PC-3 (cell line): ENCODE measurements at regions not wholly inside any gene's neighbourhood (a gene's known extent, or its start where the extent isn't known, plus 50 kb on each side); places are given as distances from the start of the nearest gene placed in this dataset.
A peak's percentile ranks its signal among the peaks of the same experiment; 100 is the strongest.

Experiments
- ATAC-seq: fragments of 200-7000 bp; cut with Tn5 transposase; 2 replicates; pipeline ENCODE4 v1.9.1; 2020; ENCODE audit warnings: mild to moderate bottlenecking, moderate library complexity
- BruUV-seq: library from RNA; stranded (reverse); fragments of 400-500 nt; replicated peaks from 2 replicates; lab custom pipeline; 2021; lab: Mats Ljungman, UMichigan
- CTCF ChIA-PET: fragments of 300-600 bp; sonication (Branson Sonifier 250); formaldehyde crosslinking; loops from one replicate; lab custom pipeline; 2022; ENCODE audit warnings: antibody characterized with exemption; lab: Charles Lee
- POLR2A ChIA-PET: fragments of 300-600 bp; sonication (Branson Sonifier 250); formaldehyde crosslinking; loops from one replicate; lab custom pipeline; 2022; ENCODE audit warnings: antibody characterized with exemption; ENCODE audit not compliant: unreplicated experiment; lab: Charles Lee
- DNase-seq: peaks from one replicate; pipeline ENCODE4 v3.0.0-alpha.2; 2015
- H2AFZ ChIP-seq: fragments of 300-600 bp; sonication (generic); 2 replicates; pipeline ENCODE4 v1.6.0; 2016; ENCODE audit warnings: antibody characterized with exemption, low read length
- H3F3A ChIP-seq: fragments of 300-600 bp; sonication (generic); one replicate; pipeline ENCODE4 v1.6.0; 2017; ENCODE audit warnings: antibody characterized with exemption, low read length, control low read depth, mild to moderate bottlenecking; ENCODE audit not compliant: unreplicated experiment
- H3K27ac ChIP-seq: fragments of 300-600 bp; sonication (generic); 2 replicates; pipeline ENCODE4 v1.5.1; 2016; ENCODE audit warnings: mild to moderate bottlenecking, low read length
- H3K27me3 ChIP-seq: fragments of 300-600 bp; sonication (generic); 2 replicates; pipeline ENCODE4 v1.6.1; 2016; ENCODE audit warnings: low read length, mixed read lengths
- H3K36me3 ChIP-seq: fragments of 300-600 bp; sonication (generic); 2 replicates; pipeline ENCODE4 v1.6.1; 2016; ENCODE audit warnings: low read depth, mixed run types, low read length, mixed read lengths
- H3K4me1 ChIP-seq: fragments of 300-600 bp; sonication (generic); 2 replicates; pipeline ENCODE4 v1.5.1; 2016; ENCODE audit warnings: low read length; ENCODE audit not compliant: insufficient read depth
- H3K4me2 ChIP-seq: fragments of 300-600 bp; sonication (generic); 2 replicates; pipeline ENCODE4 v1.6.0; 2016; ENCODE audit warnings: low read length
- H3K4me3 ChIP-seq: fragments of 300-600 bp; sonication (generic); 2 replicates; pipeline ENCODE4 v1.5.1; 2016; ENCODE audit warnings: mild to moderate bottlenecking, low read length, mixed read lengths
- H3K79me2 ChIP-seq: fragments of 300-600 bp; sonication (generic); 2 replicates; pipeline ENCODE4 v1.6.1; 2017; ENCODE audit warnings: low read length, mixed read lengths
- H3K9ac ChIP-seq: fragments of 300-600 bp; sonication (generic); 2 replicates; pipeline ENCODE4 v1.6.0; 2016; ENCODE audit warnings: mild to moderate bottlenecking, low read length
- H3K9me2 ChIP-seq: fragments of 300-600 bp; sonication (generic); replicated peaks from 2 replicates; pipeline ENCODE4 v1.6.1; 2016; ENCODE audit warnings: mixed run types, low read length, mixed read lengths
- H3K9me3 ChIP-seq: fragments of 300-600 bp; sonication (generic); 2 replicates; pipeline ENCODE4 v1.6.1; 2016; ENCODE audit warnings: low read length, mixed read lengths
- H4K20me1 ChIP-seq: fragments of 300-600 bp; sonication (generic); 2 replicates; pipeline ENCODE4 v1.6.1; 2016; ENCODE audit warnings: low read length, mixed read lengths
- CTCF ChIP-seq: fragments of 300-600 bp; sonication (generic); conservative IDR thresholded peaks from 2 replicates; pipeline ENCODE4 v1.5.1; 2017; ENCODE audit warnings: antibody characterized with exemption, low read depth, mild to moderate bottlenecking, low read length
- EZH2 ChIP-seq: fragments of 300-600 bp; sonication (generic); IDR thresholded peaks from one replicate; pipeline ENCODE4 v1.6.1; 2017; ENCODE audit warnings: antibody characterized with exemption, mild to moderate bottlenecking, low read length; ENCODE audit not compliant: unreplicated experiment
- EZH2phosphoT487 ChIP-seq: fragments of 300-600 bp; sonication (generic); IDR thresholded peaks from 2 replicates; pipeline ENCODE4 v1.6.1; 2018; ENCODE audit warnings: mild to moderate bottlenecking, antibody characterized with exemption, low read length, borderline replicate concordance
- intact Hi-C: fragments of 100-400 bp; cut with micrococcal nuclease; formaldehyde crosslinking; loops from 2 replicates; pipeline ENCODE4 v1.9.0; 2023

DNA sequence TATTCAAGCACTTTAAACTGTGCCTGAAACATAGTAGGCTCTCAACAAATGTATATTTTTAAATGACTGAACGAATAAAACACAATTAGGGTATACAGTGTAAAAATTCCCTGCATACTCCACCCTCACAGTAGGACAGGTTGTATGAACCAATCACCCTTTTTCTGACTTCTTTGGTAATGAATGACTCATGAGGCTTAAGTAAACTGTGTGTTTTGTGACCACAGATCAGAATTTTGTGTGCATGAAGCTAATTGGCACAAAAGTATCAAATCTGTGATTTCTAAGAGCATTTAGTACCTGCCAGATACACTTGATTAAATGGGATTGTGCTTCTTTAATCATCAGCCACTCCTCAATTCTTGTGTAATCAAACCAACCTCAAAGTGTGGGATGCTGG is 109.9 kb upstream of the MAP4K3 start:
- Histone ChIP-seq H3K79me2 (no peaks in the 10 kb centered on the region), H3K9ac (no peak overlapping the region), H3K4me2 (peak overlapping the region; percentile 21; the same call in 1 of the 2 replicates), H4K20me1 (no peaks in the 10 kb centered on the region), H3K9me2 (no peaks in the 10 kb centered on the region), H3K36me3 (no peaks in the 10 kb centered on the region), H3F3A (peaks cover 4% of the 10 kb centered on the region), H3K4me3 (no peak overlapping the region), H3K4me1 (peaks cover 30% of the 10 kb centered on the region), H2AFZ (no peak overlapping the region), H3K27me3 (no peaks in the 10 kb centered on the region), H3K9me3 (peaks cover 12% of the 10 kb centered on the region), H3K27ac (peak overlapping the region; percentile 42)
- intact Hi-C loops: loop anchor here (2.0 kb wide), 1 partner anchor 16 kb away; no protein-coding TSS in a partner anchor
- ATAC-seq (peak; percentile 34), DNase-seq (peak; percentile 55)
- ChIA-PET CTCF (interaction anchor here (0.6 kb wide), 1 partner anchor 47 kb away, joined by 3 read pairs; no protein-coding TSS in a partner anchor), POLR2A (no interaction called here)
- no TSS peak for BruUV-seq
- no peak for TF ChIP-seq CTCF
- no peak for TF ChIP-seq EZH2phosphoT487
- TF ChIP-seq EZH2: no peak

GRCh38 chr2:39547811-39548719 is 111.0 kb upstream of the MAP4K3 start:
- ATAC-seq (no peak), DNase-seq (peak; percentile 55)
- Histone ChIP-seq H2AFZ (no peak overlapping the region), H3F3A (peaks cover 4% of the 10 kb centered on the region), H3K27me3 (no peaks in the 10 kb centered on the region), H3K4me1 (peaks cover 30% of the 10 kb centered on the region), H3K9ac (no peak overlapping the region), H4K20me1 (no peaks in the 10 kb centered on the region), H3K4me2 (no peak overlapping the region), H3K36me3 (no peaks in the 10 kb centered on the region), H3K27ac (no peak overlapping the region), H3K9me2 (no peaks in the 10 kb centered on the region), H3K9me3 (peaks cover 12% of the 10 kb centered on the region), H3K4me3 (no peak overlapping the region), H3K79me2 (no peaks in the 10 kb centered on the region)
- POLR2A ChIA-PET: interaction anchor here (0.6 kb wide), 1 partner anchor 24 kb away, joined by 5 read pairs; no protein-coding TSS in a partner anchor
- CTCF ChIA-PET: no interaction called here
- TF ChIP-seq EZH2phosphoT487 (no peak), CTCF (no peak), EZH2 (no peak)
- no TSS peak for BruUV-seq
- intact Hi-C loops: loop anchor here (2.0 kb wide), 1 partner anchor 17 kb away; no protein-coding TSS in a partner anchor

- Histone ChIP-seq H3F3A (peaks cover 4% of the 10 kb centered on the region), H3K36me3 (no peaks in the 10 kb centered on the region), H3K27ac (no peak overlapping the region), H4K20me1 (no peaks in the 10 kb centered on the region), H3K4me3 (no peak overlapping the region), H3K4me2 (no peak overlapping the region), H3K9ac (no peak overlapping the region), H3K27me3 (no peaks in the 10 kb centered on the region), H3K9me2 (no peaks in the 10 kb centered on the region), H3K79me2 (no peaks in the 10 kb centered on the region), H2AFZ (no peak overlapping the region), H3K9me3 (peaks cover 12% of the 10 kb centered on the region), H3K4me1 (peaks cover 30% of the 10 kb centered on the region)
- POLR2A ChIA-PET: no interaction called here
- TF ChIP-seq EZH2: no peak
- no peak for TF ChIP-seq CTCF
- no peak for TF ChIP-seq EZH2phosphoT487
- intact Hi-C loops: no loop called here
- no peak for ATAC-seq
- DNase-seq: no peak
- BruUV-seq: no TSS peak
- CTCF ChIA-PET: no interaction called here
These were observed 111.9 kb upstream of the MAP4K3 start for GRCh38 chr2:39549000-39549399.
